ENCODE measurements at regions not wholly inside any gene's neighbourhood (a gene's known extent, or its start where the extent isn't known, plus 50 kb on each side); places are given as distances from the start of the nearest gene placed in this dataset.

DNA sequence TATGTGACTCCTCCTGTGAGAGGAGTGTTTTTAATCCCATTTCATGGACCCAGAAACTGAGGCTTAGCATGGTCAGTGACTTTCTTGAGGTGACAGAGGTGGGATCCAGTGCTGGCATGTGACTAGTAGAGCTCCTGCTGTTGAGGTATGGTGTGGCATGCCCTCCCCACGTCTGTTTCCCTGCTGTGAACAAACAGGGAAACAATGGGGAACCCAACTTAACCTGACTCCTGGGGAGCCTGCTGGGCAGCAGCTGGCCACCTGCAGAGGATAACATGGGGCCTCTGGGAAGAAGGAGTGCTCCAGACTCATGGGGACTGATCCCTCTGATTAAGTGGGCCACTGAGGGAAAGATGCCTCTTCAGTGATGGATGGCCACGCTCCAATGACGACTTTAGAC, 114.0 kb downstream of the BEGAIN start:
- H3K4me3 ChIP-seq (ENCODE audit: low read depth, low read length) = no peak overlapping the region
- TF ChIP-seq, protein P1, sequence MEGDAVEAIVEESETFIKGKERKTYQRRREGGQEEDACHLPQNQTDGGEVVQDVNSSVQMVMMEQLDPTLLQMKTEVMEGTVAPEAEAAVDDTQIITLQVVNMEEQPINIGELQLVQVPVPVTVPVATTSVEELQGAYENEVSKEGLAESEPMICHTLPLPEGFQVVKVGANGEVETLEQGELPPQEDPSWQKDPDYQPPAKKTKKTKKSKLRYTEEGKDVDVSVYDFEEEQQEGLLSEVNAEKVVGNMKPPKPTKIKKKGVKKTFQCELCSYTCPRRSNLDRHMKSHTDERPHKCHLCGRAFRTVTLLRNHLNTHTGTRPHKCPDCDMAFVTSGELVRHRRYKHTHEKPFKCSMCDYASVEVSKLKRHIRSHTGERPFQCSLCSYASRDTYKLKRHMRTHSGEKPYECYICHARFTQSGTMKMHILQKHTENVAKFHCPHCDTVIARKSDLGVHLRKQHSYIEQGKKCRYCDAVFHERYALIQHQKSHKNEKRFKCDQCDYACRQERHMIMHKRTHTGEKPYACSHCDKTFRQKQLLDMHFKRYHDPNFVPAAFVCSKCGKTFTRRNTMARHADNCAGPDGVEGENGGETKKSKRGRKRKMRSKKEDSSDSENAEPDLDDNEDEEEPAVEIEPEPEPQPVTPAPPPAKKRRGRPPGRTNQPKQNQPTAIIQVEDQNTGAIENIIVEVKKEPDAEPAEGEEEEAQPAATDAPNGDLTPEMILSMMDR (IDR thresholded peaks at IDR 0.05; ENCODE audit: low read depth, low read length, missing control alignments) = no peak
- in situ Hi-C loops (cut with HindIII; ENCODE audit: low sequenced_read_pairs) = no loop called here
- no peak for DNase-seq (ENCODE audit: low read depth)

- TF ChIP-seq, protein P1 (IDR thresholded peaks at IDR 0.05; ENCODE audit: low read depth, low read length, missing control alignments) = no peak
- DNase-seq (ENCODE audit: low read depth) = no peak
- in situ Hi-C loops (cut with HindIII; ENCODE audit: low sequenced_read_pairs) = no loop called here
- H3K4me3 ChIP-seq (ENCODE audit: low read depth, low read length) = no peak overlapping the region
These were observed 113.0 kb downstream of the BEGAIN start for GRCh38 chr14:100474196-100474595.

DNA sequence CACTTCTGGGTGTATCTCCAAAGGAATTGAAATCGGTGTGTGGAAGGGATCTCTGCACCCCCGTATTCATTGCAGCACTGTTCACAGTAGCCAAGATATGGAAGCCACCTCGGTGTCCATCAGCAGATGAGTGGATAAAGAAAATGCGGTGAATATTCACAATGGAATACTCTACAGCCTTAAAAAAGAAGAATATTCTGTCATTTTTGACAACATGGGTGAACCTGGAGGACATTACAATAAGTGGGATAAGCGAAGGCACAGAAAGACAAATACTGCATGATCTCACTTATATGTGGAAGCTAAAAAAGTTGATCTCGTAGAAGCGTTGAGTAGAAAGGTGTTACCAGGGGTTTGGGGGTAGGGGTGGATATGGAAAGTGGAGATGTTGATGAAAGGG, 111.9 kb downstream of the BEGAIN start:
- in situ Hi-C loops (cut with HindIII; ENCODE audit: low sequenced_read_pairs) = no loop called here
- DNase-seq (ENCODE audit: low read depth) = no peak
- TF ChIP-seq, protein P1 (IDR thresholded peaks at IDR 0.05; ENCODE audit: low read depth, low read length, missing control alignments) = no peak
- H3K4me3 ChIP-seq (ENCODE audit: low read depth, low read length) = no peak overlapping the region

GRCh38 chr14:100476012-100476822, 111.0 kb downstream of the BEGAIN start:
- in situ Hi-C loops (cut with HindIII; ENCODE audit: low sequenced_read_pairs) = no loop called here
- DNase-seq (ENCODE audit: low read depth) = peak; percentile 99
- TF ChIP-seq, protein P1 (IDR thresholded peaks at IDR 0.05; ENCODE audit: low read depth, low read length, missing control alignments) = no peak
- no peak overlapping the region for H3K4me3 ChIP-seq (ENCODE audit: low read depth, low read length)

GRCh38 chr14:100484531-100485267, 102.5 kb downstream of the BEGAIN start:
- DNase-seq (ENCODE audit: low read depth) = no peak
- TF ChIP-seq, protein P1 (IDR thresholded peaks at IDR 0.05; ENCODE audit: low read depth, low read length, missing control alignments) = no peak
- in situ Hi-C loops (cut with HindIII; ENCODE audit: low sequenced_read_pairs) = no loop called here
- H3K4me3 ChIP-seq (ENCODE audit: low read depth, low read length) = no peak overlapping the region

- TF ChIP-seq, protein P1 (IDR thresholded peaks at IDR 0.05; ENCODE audit: low read depth, low read length, missing control alignments) = no peak
- no peak overlapping the region for H3K4me3 ChIP-seq (ENCODE audit: low read depth, low read length)
- in situ Hi-C loops (cut with HindIII; ENCODE audit: low sequenced_read_pairs) = no loop called here
- DNase-seq (ENCODE audit: low read depth) = peak; percentile 60
These were observed 101.0 kb downstream of the BEGAIN start for GRCh38 chr14:100486025-100486828.
